ENCODE measurements at regions not wholly inside any gene's neighbourhood (a gene's known extent, or its start where the extent isn't known, plus 50 kb on each side); places are given as distances from the start of the nearest gene placed in this dataset.

DNA sequence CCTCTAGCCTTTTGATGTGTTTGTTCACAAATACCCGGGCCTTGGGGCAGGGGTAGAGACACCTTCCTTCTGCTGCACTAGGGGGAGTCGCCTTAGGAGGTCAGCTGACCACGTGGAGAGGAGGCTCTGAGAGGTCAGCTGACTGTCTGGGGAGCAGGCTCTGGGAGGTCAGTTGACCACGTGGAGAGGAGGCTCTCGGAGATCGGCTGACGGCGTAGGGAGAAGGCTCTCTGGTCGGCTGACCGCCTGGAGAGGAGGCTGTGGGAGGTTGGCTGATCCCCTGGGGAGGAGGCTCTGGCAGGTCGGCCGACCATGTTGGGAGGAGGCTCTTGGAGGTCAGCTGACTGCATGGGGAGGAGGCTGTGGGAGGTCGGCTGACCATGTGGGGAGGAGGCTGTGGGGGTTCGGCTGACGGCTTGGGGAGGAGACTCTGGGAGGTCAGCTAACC, 59.6 kb upstream of the LYZL1 start:
- TF ChIP-seq, protein P1, sequence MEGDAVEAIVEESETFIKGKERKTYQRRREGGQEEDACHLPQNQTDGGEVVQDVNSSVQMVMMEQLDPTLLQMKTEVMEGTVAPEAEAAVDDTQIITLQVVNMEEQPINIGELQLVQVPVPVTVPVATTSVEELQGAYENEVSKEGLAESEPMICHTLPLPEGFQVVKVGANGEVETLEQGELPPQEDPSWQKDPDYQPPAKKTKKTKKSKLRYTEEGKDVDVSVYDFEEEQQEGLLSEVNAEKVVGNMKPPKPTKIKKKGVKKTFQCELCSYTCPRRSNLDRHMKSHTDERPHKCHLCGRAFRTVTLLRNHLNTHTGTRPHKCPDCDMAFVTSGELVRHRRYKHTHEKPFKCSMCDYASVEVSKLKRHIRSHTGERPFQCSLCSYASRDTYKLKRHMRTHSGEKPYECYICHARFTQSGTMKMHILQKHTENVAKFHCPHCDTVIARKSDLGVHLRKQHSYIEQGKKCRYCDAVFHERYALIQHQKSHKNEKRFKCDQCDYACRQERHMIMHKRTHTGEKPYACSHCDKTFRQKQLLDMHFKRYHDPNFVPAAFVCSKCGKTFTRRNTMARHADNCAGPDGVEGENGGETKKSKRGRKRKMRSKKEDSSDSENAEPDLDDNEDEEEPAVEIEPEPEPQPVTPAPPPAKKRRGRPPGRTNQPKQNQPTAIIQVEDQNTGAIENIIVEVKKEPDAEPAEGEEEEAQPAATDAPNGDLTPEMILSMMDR (IDR thresholded peaks at IDR 0.05; ENCODE audit: low read length): no peak
- TF ChIP-seq EZH2 (optimal IDR thresholded peaks at IDR 0.05; ENCODE audit: low read depth, low read length): no peak
